HG03060 (cell line): ENCODE measurements at regions not wholly inside any gene's neighbourhood (a gene's known extent, or its start where the extent isn't known, plus 50 kb on each side); places are given as distances from the start of the nearest gene placed in this dataset.
"Not testable (repeated sequence)": the region's sequence is repeated elsewhere in the genome, so short reads cannot be mapped to it uniquely, and the experiment has no call there.

ENCODE experiments used
- ATAC-seq: cut with Tn5 transposase; IDR thresholded peaks from one replicate; pipeline ENCODE4 v1.9.1; 2021; ENCODE audit warnings: low read depth, moderate number of reproducible peaks; ENCODE audit not compliant: unreplicated experiment

- no peak for ATAC-seq
These were observed 249.9 kb downstream of the PAPSS1 start for GRCh38 chr4:107470173-107470572.

- ATAC-seq = no peak
These were observed 251.2 kb downstream of the PAPSS1 start for GRCh38 chr4:107468812-107469211.

GRCh38 chr4:107468156-107468555 lies 251.9 kb downstream of the PAPSS1 start:
- no peak for ATAC-seq

GRCh38 chr4:107467461-107467860 lies 252.6 kb downstream of the PAPSS1 start:
- ATAC-seq = no peak

GRCh38 chr4:107458194-107458593 lies 261.8 kb downstream of the PAPSS1 start:
- no peak for ATAC-seq

- ATAC-seq = no peak
These were observed 266.0 kb downstream of the PAPSS1 start for GRCh38 chr4:107453987-107454386.

- ATAC-seq = no peak
These were observed 267.1 kb downstream of the PAPSS1 start for GRCh38 chr4:107452717-107453630.

- no peak for ATAC-seq
These were observed 270.2 kb downstream of the PAPSS1 start for GRCh38 chr4:107449611-107450369.

GRCh38 chr4:107442538-107443111 lies 277.4 kb downstream of the PAPSS1 start:
- ATAC-seq = no peak

GRCh38 chr4:107439401-107439800 lies 280.6 kb downstream of the PAPSS1 start:
- no peak for ATAC-seq

GRCh38 chr4:107436471-107436870 lies 283.6 kb downstream of the PAPSS1 start:
- ATAC-seq = not testable (repeated sequence)

GRCh38 chr4:107432451-107432850 lies 287.6 kb downstream of the PAPSS1 start:
- no peak for ATAC-seq

- no peak for ATAC-seq
These were observed 296.2 kb downstream of the PAPSS1 start for GRCh38 chr4:107423677-107424405.

- ATAC-seq = not testable (repeated sequence)
These were observed 300.5 kb downstream of the PAPSS1 start for GRCh38 chr4:107419536-107419935.

GRCh38 chr4:107419052-107419451 lies 301.0 kb downstream of the PAPSS1 start:
- ATAC-seq = no peak

GRCh38 chr4:107415490-107415889 lies 304.5 kb downstream of the PAPSS1 start:
- ATAC-seq = not testable (repeated sequence)

GRCh38 chr4:107409872-107410271 lies 310.2 kb downstream of the PAPSS1 start:
- ATAC-seq = not testable (repeated sequence)

GRCh38 chr4:107408968-107409367 lies 311.1 kb downstream of the PAPSS1 start:
- no peak for ATAC-seq

GRCh38 chr4:107404591-107405300 lies 315.3 kb downstream of the PAPSS1 start:
- ATAC-seq = no peak

GRCh38 chr4:107402291-107402690 lies 317.7 kb downstream of the PAPSS1 start:
- no peak for ATAC-seq
